22Rv1 (cell line): ENCODE measurements at regions not wholly inside any gene's neighbourhood (a gene's known extent, or its start where the extent isn't known, plus 50 kb on each side); places are given as distances from the start of the nearest gene placed in this dataset.

ENCODE experiments used
- ZFX ChIP-seq: fragments of 450-650 bp; IDR thresholded peaks from 2 replicates; pipeline ENCODE4 v1.6.1; 2017; ENCODE audit warnings: antibody characterized with exemption, borderline replicate concordance
- TF ChIP-seq, protein P1 (sequence below): fragments of 450-650 bp; IDR thresholded peaks from 2 replicates; pipeline ENCODE4 v1.5.1; 2017; ENCODE audit warnings: mild to moderate bottlenecking

DNA sequence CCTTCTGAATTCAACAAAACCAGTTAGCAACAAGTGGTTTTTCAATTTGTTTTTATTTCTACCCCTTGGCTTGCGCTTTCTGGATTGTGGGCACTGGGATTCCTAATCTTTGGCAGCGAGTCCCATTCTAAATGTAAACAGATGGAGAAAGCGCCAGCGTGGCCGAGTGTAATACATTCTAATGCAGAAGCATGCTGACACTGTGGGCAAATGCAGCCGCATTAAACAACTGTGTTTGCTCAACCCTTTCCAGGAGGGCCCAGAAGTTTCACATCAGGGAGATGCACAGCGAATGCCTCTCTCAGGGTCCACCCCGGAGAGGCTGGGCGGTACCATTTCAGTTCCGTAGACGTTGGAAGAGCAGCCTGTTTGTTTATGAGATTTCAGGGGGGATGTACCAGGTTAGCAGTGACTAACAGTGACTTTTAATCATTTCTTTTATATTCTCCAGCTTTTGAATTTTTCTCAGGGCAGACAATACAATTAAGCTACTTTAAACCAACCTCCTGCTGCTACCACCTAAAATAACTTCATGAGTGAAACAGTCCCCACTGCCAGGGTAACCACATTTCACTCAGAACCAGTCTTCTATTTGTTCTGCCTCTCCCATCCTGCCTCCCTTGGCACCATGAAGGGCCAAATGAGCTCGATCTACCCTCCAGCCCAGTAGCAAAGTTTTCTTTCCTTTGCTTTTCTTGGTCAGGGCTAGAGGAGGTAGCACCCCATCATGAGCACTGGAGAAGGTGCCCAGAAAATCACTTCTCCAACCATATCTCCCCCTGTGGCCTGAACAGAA is 164.2 kb upstream of the ITGB1 start:
- TF ChIP-seq, protein P1, sequence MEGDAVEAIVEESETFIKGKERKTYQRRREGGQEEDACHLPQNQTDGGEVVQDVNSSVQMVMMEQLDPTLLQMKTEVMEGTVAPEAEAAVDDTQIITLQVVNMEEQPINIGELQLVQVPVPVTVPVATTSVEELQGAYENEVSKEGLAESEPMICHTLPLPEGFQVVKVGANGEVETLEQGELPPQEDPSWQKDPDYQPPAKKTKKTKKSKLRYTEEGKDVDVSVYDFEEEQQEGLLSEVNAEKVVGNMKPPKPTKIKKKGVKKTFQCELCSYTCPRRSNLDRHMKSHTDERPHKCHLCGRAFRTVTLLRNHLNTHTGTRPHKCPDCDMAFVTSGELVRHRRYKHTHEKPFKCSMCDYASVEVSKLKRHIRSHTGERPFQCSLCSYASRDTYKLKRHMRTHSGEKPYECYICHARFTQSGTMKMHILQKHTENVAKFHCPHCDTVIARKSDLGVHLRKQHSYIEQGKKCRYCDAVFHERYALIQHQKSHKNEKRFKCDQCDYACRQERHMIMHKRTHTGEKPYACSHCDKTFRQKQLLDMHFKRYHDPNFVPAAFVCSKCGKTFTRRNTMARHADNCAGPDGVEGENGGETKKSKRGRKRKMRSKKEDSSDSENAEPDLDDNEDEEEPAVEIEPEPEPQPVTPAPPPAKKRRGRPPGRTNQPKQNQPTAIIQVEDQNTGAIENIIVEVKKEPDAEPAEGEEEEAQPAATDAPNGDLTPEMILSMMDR: no peak
- no peak for TF ChIP-seq ZFX
